ENCODE measurements at regions not wholly inside any gene's neighbourhood (a gene's known extent, or its start where the extent isn't known, plus 50 kb on each side); places are given as distances from the start of the nearest gene placed in this dataset.

- H3K4me1 ChIP-seq (ENCODE audit: insufficient read depth), result no peaks in the 10 kb centered on the region
- WGBS, 3 donors, result 73 to 82% (median 75%) methylated on average over 7 of the region's 7 CpGs
- H3K27ac ChIP-seq, result no peak overlapping the region
- H3K9me3 ChIP-seq, result no peaks in the 10 kb centered on the region
- no peak overlapping the region for H3K4me3 ChIP-seq
- intact Hi-C loops (cut with DNase I), result no loop called here
- TF ChIP-seq EP300 (IDR thresholded peaks at IDR 0.05) (no peak), CTCF (IDR thresholded peaks at IDR 0.05) (no peak), POLR2A (IDR thresholded peaks at IDR 0.05) (no peak)
- H3K36me3 ChIP-seq, result no peaks in the 10 kb centered on the region
- peak in 1 of 5 donors; percentile 19 for DNase-seq
- no peaks in the 10 kb centered on the region for H3K27me3 ChIP-seq
Measured at GRCh38 chr13:50636007-50636704, 207.3 kb downstream of the DLEU7 start.

GRCh38 chr13:50643060-50643459, 200.4 kb downstream of the DLEU7 start:
- WGBS, 3 donors, result 83 to 90% (median 87%) methylated on average over 5 of the region's 5 CpGs
- Histone ChIP-seq H3K27me3 (no peaks in the 10 kb centered on the region), H3K9me3 (no peaks in the 10 kb centered on the region), H3K27ac (no peak overlapping the region), H3K4me3 (no peak overlapping the region), H3K4me1 (ENCODE audit: insufficient read depth) (no peaks in the 10 kb centered on the region), H3K36me3 (no peaks in the 10 kb centered on the region)
- no peak for TF ChIP-seq CTCF (IDR thresholded peaks at IDR 0.05)
- TF ChIP-seq EP300 (IDR thresholded peaks at IDR 0.05), result no peak
- no peak for TF ChIP-seq POLR2A (IDR thresholded peaks at IDR 0.05)
- no peak for DNase-seq
- intact Hi-C loops (cut with DNase I), result no loop called here

- Histone ChIP-seq H3K4me1 (ENCODE audit: insufficient read depth) (no peaks in the 10 kb centered on the region), H3K9me3 (no peaks in the 10 kb centered on the region), H3K36me3 (no peaks in the 10 kb centered on the region), H3K27me3 (no peaks in the 10 kb centered on the region), H3K27ac (no peak overlapping the region), H3K4me3 (no peak overlapping the region)
- 73 to 80% (median 77%) methylated on average over 5 of the region's 5 CpGs for WGBS, 3 donors
- no peak for DNase-seq
- intact Hi-C loops (cut with DNase I), result no loop called here
- TF ChIP-seq CTCF (IDR thresholded peaks at IDR 0.05) (no peak), POLR2A (IDR thresholded peaks at IDR 0.05) (no peak), EP300 (IDR thresholded peaks at IDR 0.05) (no peak)
Measured at GRCh38 chr13:50644081-50644871, 199.2 kb downstream of the DLEU7 start.

GRCh38 chr13:50645092-50645491, 198.4 kb downstream of the DLEU7 start:
- Histone ChIP-seq H3K4me3 (no peak overlapping the region), H3K36me3 (no peaks in the 10 kb centered on the region), H3K27ac (no peak overlapping the region), H3K4me1 (ENCODE audit: insufficient read depth) (no peaks in the 10 kb centered on the region), H3K9me3 (no peaks in the 10 kb centered on the region), H3K27me3 (no peaks in the 10 kb centered on the region)
- WGBS, 3 donors, result 72 to 79% (median 73%) methylated on average over 4 of the region's 4 CpGs
- no peak for DNase-seq
- intact Hi-C loops (cut with DNase I), result no loop called here
- TF ChIP-seq CTCF (IDR thresholded peaks at IDR 0.05) (no peak), EP300 (IDR thresholded peaks at IDR 0.05) (no peak), POLR2A (IDR thresholded peaks at IDR 0.05) (no peak)

Measured in ovary (tissue), 7 donors.